HG03521 (cell line): ENCODE measurements at regions not wholly inside any gene's neighbourhood (a gene's known extent, or its start where the extent isn't known, plus 50 kb on each side); places are given as distances from the start of the nearest gene placed in this dataset.
"Not testable (repeated sequence)": the region's sequence is repeated elsewhere in the genome, so short reads cannot be mapped to it uniquely, and the experiment has no call there.

Experiments used
- ATAC-seq: cut with Tn5 transposase; IDR thresholded peaks from one replicate; pipeline ENCODE4 v1.9.1; 2021; ENCODE audit warnings: mild to moderate bottlenecking, moderate library complexity; ENCODE audit not compliant: unreplicated experiment

DNA sequence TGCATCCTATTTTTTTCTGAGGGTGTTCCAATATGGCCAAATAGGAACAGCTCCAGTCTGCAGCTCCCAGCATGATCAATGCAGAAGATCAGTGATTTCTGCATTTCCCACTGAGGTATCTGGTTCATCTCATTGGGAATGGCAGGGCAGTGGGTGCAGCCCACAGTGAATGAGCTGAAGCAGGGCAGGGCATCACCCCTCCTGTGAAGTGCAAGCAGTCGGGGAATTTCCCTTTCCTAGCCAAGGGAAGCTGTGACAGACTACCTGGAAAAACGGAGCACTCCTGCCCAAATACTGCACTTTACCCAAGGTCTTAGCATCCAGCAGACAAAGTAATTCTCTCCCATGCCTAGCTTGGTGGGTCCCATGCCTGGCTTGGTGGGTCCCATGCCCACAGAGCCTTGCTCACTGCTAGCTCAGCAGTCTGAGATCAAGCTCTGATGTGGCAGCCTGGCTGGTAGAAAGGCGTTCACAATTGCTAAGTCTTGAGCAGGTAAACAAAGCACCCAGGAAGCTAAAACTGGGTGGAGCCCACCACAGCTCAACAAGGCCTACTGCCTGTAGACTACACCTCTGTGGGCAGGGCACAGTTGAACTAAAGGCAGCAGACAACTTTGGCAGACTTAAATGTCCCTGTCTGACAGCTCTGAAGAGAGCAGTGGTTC is 352.0 kb downstream of the CDY1B start:
- ATAC-seq: not testable (repeated sequence)

DNA sequence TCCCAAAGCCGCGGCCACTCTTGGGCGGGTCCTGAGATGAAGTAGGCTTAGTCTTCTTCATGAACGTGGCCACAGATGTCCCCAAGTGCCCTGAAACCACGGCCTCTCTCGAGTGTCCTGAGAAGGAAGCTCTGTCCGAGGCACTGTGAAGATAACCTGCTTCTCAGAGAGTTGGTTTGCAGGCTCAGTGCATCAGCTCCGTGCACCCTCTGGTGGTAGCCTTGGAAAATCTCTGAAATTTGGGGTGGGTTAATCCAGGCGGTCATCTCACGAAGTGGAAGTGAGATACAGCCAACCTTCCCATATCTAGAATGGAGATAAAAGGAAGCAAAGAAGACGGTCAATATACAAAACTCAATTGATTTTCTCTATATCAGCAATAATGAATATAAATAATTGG is 365.9 kb downstream of the CDY1B start:
- not testable (repeated sequence) for ATAC-seq

DNA sequence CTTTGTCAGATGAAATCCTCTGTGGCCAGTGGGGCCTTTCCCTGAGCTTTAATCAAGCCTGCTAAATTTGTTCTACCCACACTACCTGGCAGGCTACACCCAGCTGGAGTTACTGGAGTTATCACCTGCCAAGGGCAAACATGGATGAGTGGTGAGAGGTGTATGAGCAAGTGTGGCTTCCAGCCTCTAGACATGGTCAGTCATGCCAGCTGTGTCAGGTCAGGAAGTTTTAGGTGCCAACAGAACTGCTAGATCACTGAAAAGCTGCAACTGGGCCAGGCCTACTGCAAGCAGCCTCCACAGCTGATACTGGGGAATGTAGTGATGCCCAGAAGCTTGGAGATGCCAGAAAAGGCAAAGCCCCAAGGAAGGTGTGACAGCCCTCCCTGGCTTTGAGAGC is 378.0 kb downstream of the CDY1B start:
- ATAC-seq: not testable (repeated sequence)

DNA sequence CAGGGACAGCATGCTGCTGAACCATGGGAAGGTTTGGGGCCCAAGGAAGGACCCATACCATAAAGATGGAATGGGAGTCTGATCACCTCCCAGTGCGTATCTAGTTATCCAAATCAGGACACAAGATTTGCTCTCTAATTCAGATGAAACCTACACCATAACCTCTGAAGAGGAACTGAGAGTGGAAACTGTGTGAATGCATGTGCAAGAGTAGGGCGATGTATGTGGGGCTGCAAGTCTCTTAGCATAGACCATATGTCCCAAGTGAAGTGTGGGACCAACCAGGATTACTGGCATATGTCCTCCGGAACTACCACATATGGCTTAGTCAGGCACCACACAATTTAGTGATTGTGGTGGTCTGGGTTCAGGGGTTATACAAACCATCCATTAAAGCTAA is 403.0 kb downstream of the DAZ2 start:
- ATAC-seq: peak; percentile 64

DNA sequence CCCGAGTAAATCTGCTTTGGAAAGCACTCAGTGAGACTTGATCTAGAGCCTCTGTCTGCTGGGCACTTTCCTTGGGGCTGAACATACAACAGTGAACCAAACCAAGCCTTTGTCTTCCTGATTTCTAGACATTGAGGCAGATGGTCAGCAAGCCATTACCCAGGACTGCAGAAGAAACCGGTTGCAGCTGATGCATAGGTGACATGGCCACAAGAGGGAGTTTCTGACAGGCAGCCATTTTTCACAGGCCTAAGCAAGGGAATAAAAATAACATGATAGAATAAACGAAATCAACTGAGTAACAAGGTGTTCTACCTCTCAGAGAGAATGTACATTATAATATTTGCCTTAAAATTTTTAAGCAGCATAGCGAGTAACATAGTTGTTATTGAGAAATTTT is 391.1 kb downstream of the DAZ2 start:
- not testable (repeated sequence) for ATAC-seq

- ATAC-seq: peak; percentile 73
Measured at GRCh38 chrY:23596509-23596908, 377.2 kb downstream of the DAZ2 start.

DNA sequence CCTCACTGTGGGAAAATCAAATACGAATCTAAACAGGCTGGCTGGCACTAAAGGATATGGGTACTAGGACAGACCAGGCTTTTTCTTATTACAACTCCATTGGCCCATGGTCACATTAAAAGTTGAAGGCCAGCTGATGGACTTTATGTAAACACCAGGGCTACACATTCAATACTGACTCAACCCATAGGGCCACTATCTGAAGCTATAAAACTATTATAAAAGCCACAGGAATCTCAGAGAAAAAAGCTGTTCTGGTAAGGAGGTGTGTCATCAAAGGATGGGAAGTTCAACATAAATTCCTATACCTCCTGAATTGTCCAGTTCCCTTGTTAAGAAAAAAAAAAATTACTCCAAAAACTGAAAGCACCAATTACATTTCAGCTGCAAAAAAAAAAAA is 370.9 kb downstream of the DAZ2 start:
- not testable (repeated sequence) for ATAC-seq

GRCh38 chrY:23588409-23588808 is 369.1 kb downstream of the DAZ2 start:
- not testable (repeated sequence) for ATAC-seq
